Sigmoid colon (tissue), 4 donors: ENCODE measurements at regions not wholly inside any gene's neighbourhood (a gene's known extent, or its start where the extent isn't known, plus 50 kb on each side); places are given as distances from the start of the nearest gene placed in this dataset.
"Not testable (repeated sequence)": the region's sequence is repeated elsewhere in the genome, so short reads cannot be mapped to it uniquely, and the experiment has no call there.

Source experiments
- EP300 ChIP-seq, 4 donors: sonication (generic); formaldehyde crosslinking; IDR thresholded peaks; one replicate each; pipeline ENCODE4 v1.6.1; 2017; ENCODE audit warnings: antibody characterized with exemption in 4 of 4
- POLR2A ChIP-seq, 2 donors: fragments of 450-650 bp; IDR thresholded peaks; one replicate each; pipeline ENCODE4 v1.6.1; 2016; ENCODE audit warnings: antibody characterized with exemption in 2 of 2, mild to moderate bottlenecking in 2 of 2, moderate library complexity in 2 of 2
- TF ChIP-seq, protein P1 (sequence below), 4 experiments: fragments of 450-650 bp in 3 of 4; fragments of 200-600 bp in 1 of 4; IDR thresholded peaks; one replicate each; pipeline ENCODE4 v1.5.1; 2016 to 2019; ENCODE audit warnings: antibody characterized with exemption in 4 of 4, mild to moderate bottlenecking in 3 of 4, moderate library complexity in 2 of 4

- not testable (repeated sequence) for TF ChIP-seq POLR2A, EP300 (IDR thresholded peaks at IDR 0.05)
- TF ChIP-seq, protein P1, sequence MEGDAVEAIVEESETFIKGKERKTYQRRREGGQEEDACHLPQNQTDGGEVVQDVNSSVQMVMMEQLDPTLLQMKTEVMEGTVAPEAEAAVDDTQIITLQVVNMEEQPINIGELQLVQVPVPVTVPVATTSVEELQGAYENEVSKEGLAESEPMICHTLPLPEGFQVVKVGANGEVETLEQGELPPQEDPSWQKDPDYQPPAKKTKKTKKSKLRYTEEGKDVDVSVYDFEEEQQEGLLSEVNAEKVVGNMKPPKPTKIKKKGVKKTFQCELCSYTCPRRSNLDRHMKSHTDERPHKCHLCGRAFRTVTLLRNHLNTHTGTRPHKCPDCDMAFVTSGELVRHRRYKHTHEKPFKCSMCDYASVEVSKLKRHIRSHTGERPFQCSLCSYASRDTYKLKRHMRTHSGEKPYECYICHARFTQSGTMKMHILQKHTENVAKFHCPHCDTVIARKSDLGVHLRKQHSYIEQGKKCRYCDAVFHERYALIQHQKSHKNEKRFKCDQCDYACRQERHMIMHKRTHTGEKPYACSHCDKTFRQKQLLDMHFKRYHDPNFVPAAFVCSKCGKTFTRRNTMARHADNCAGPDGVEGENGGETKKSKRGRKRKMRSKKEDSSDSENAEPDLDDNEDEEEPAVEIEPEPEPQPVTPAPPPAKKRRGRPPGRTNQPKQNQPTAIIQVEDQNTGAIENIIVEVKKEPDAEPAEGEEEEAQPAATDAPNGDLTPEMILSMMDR (IDR thresholded peaks at IDR 0.05) = not testable (repeated sequence)
Measured at GRCh38 chr4:118566003-118566513, 119.1 kb upstream of the METTL14 start.
